T-helper 22 cell (primary cell): ENCODE measurements at regions not wholly inside any gene's neighbourhood (a gene's known extent, or its start where the extent isn't known, plus 50 kb on each side); places are given as distances from the start of the nearest gene placed in this dataset.
"Not testable (repeated sequence)": the region's sequence is repeated elsewhere in the genome, so short reads cannot be mapped to it uniquely, and the experiment has no call there.

Experiments used
- DNase-seq: peaks from one replicate; pipeline ENCODE4 v3.0.0-alpha.2; 2020; ENCODE audit warnings: low read depth

DNA sequence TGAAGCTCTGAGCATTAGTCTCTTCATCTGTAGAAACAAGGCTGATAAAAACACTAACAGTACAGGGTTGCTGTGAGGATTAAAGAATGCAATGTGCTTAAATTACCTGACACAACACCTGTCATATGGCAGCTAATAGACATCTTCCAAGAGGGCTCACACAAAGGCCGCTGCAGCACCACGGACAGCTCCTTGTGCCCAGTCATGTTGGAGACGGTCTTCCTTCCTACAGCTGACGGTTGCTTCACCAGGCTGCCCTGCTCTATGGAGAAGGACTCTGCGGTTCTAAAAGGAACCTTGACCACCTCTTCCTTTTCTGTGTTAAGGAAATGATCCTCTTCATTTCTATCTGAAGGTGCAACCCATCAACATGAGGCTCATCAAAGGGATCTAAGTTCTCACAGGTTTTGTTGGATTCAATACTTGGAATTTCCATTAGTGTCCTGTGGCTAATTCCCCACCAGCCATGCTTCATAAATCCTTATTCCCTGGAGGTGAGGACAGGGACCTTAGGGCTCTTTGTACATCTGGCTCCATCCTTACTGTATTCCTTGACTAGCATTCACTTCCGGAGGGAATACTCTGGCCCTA, 138.9 kb upstream of the CES5A start:
- DNase-seq: no peak

DNA sequence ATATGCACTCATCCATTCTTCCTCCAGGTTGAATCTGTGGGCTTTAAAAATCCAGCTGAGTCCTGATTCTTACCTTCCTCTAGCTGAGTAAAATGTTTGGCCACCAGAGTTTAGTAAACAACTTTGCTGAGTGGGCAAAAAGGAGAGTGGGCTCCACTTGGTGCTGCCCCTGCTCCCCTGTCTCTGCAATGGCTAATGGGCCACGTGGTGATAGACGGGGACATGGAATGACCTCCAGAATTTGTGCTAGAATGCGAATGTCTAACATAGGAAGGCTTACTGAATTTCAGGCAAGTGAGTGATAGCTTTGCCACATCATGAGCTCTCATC, 137.3 kb upstream of the CES5A start:
- DNase-seq: no peak

DNA sequence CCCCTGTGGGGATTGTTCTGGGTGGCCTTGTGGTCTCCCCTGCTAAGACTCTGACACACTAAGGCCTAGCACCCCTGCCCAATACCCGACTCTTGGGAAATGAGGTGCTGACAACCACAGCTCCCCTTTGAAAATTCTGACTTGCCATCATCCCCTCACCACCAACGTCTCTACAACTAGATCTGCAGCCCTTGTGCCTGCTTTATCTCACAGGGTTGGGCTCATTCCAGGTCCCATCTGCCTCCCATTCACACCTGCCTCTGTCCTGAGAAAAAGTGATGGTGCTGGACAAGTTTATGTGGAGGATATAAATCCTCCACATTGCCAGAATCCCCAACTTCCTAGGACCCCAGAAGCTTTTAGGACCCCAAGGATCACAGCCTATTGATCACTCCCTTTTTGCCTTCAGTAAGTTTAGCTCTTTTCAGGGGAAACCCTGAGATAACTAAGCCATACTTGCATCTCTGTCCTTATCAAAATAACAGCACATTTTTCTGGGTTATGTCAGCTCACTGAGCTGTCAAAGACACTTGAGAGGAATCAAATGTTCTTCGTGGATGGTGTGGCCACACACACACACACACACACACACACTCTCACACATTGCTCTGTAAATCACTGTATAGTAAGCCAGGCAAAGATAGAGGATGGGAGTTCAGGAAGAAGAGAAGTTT, 136.8 kb upstream of the CES5A start:
- no peak for DNase-seq

DNA sequence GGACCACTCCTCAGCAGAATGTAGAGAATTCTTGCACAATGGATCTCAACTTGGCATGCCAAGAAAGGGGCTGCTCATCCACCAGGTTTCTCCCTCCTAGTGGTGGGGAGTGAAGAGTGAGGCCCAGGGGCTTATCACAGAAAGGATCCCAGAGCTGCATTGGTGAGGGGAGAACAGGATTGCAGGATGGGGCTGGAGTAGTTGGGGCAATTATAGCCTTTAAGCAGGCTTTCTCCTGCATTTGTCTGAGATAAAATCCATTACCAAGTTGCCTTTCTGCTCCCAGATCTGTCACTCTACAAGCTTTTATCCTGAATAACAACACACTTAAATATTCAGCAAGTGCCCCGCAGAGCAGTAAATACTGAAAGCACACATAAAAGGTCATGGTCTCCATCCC, 130.8 kb upstream of the CES5A start:
- DNase-seq: no peak

DNA sequence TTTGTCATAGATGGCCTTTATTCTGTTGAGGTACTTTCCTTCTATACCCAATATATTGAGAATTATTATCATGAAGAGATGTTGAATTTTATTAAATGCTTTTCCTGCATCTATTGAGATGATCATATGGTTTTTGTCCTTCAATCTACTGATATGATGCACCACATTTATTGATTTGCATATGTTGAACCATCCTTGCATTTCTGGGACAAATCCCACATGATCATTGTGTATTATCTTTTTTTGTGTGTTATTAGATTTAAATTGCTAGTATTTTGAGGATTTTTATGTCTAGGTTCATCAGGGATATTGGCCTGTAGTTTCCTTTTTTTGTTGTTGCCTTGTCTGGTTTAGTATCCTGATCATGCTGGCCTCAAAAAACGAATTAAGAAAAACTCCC, 124.5 kb upstream of the CES5A start:
- no peak for DNase-seq

DNA sequence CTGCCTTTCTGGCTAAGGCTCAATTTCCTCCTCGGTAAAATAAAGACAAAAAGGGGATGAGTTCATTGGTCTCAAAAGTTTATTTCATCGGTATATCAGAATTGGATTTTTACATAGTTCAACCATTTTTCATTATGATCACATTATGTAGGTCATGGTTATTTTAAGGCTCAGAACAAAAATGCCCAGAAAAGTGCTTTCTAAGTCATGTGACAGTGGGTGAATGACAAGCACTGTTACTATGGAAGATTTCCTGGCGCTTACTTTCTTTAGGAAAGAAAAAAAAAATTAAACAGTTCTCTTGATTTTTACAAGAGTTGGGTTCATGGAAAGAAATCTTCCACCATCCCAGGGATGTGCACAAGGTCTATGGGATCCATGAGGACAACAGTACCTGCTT, 117.9 kb upstream of the CES5A start:
- DNase-seq: no peak

DNA sequence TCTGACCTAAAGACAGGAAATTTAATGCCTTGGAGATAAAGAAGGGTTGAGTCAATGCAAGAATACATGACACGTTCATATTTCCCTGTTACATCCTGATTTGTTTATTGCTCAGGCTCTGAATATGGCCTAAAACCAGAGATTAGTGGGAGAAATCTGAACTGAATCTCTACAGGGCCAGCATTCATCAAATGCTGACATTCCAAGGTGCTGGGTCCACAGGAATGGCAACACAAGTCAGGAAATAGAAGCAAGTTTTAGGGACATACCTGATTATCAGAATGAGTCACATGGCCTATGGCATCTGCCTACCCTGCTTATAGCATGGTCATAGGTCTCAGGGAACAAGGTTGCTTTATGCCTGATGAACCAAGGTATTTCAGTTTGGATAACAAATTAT, 117.4 kb upstream of the CES5A start:
- no peak for DNase-seq

DNA sequence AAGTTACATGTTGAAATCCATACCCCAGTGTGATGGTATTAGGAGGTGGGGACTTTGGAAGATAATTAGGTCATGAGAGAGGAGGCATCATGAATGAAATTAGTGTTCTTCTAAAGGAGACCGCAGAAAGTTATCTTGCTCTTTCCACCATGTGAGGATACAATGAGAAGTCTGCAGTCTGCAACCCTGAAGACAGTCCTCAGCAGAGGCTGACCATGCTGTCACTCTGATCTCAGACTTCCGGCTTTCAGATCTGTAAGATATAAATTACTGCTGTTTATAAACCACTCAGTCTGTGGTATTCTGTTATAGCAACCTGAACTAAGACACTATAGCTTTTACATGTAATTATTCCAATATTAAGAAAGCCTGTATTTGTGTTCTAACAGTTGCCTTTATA, 116.7 kb upstream of the CES5A start:
- no peak for DNase-seq

DNA sequence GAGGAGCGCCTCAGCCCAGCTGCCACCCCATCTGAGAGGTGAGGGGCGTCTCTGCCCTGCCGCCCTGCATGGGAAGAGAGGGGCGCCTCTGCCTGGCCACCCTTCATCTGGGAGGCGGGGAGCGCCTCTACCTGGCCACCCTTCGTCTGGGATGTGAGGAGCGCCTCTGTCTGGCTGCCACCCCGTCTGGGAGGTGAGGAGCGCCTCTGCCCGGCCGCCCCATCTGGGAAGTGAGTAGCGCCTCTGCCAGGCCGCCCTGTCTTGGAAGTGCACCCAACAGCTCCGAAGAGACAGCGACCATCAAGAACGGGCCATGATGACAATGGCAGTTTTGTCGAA, 114.4 kb upstream of the CES5A start:
- DNase-seq: no peak

DNA sequence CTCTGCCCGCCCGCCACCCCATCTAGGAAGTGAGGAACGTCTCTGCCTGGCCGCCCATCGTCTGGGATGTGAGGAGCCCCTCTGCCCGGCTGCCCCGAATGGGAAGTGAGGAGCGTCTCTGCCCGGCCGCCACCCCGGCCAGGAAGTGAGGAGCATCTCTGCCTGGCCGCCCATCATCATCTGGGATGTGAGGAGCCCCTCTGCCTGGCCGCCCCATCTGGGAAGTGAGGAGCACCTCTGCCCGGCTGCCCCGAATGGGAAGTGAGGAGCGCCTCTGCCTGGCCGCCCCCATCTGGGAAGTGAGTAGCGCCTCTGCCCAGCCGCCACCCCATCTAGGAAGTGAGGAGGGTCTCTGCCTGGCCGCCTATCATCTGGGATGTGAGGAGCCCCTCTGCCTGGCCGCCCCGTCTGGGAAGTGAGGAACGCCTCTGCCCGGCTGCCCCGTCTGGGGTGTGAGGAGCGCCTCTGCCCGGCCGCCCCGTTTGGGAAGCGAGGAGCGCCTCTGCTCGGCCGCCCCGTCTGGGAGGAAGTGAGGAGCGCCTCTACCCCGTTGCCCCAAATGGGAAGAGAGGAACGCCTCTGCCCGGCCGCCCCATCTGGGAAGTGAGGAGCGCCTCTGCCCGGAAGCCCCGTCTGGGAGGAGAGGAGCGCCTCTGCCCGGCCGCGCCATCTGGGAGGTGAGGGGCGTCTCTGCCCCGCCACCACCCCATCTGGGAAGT, 113.8 kb upstream of the CES5A start:
- DNase-seq: not testable (repeated sequence)

DNA sequence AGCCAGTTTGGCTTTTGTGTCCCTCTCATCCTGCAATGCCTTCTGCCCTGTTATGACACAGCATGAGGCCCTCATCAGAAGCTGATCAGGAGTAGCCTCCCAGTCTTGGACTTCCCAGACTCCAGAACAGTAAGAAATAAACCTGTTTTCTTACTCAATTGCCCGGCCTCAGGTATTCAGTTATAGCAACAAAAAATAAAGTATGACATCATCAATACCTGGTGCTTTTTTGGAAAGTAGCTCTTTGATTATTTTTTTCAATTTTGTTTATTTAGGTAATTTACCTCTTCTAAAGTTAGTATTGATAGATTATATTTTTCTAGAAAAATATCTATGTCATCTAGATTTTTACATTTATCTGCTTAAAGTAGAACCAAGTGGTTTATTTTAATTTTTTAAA, 112.8 kb upstream of the CES5A start:
- DNase-seq: no peak

DNA sequence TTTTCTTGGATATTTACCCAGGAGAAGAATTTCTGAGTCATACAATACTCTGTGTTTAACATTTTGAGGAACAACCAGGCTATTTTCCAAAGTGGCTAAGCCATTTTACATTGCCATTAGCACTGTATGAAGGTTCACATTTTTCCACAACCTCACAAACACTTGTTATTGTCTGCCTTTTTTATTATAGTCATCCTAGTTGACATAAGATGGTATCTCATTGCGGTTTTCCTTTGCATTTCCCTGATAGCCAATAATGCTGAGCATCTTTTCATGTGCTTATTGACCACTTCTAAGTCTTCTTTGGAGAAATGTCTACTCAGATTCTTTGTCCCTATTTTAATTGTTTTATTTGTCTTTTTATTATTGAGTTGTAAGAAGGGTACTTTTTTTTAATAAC, 107.4 kb upstream of the CES5A start:
- DNase-seq: no peak

DNA sequence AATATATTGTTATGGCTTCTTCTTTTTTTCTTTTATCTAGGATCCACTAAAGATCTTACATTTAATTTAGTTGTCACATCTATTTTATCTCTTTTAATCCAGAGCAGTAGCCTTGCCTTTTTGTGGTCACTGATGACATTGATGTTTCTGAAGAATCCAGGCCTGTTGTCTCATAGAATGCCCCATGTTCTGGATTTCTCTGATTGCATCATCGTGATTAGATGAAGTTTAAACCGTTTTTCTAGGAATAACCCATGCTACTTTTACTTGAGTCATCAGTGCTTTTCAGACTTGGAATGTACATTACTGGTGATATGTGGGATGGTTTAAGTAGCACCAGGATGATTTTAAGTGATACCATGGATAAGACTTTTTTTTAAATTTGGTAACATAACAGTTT, 106.4 kb upstream of the CES5A start:
- no peak for DNase-seq

DNA sequence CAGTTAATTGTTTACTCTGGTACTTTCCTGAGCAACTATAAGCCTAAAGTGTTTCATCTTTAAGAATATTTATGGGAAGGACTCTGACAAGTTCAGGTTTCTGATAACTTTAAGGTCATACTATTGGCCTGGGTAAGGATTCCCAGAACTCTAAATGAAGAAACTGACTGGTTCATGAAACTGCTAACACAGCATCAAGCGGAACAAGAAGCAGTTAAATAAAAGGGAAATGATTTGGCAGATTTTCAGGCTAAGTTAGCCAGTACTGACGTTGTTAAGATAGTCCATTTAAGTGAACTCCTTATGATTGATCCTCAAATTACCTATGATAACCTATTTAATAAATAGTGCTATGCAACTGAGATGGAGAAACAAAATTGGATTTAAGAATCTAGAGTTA, 101.6 kb upstream of the CES5A start:
- no peak for DNase-seq

DNA sequence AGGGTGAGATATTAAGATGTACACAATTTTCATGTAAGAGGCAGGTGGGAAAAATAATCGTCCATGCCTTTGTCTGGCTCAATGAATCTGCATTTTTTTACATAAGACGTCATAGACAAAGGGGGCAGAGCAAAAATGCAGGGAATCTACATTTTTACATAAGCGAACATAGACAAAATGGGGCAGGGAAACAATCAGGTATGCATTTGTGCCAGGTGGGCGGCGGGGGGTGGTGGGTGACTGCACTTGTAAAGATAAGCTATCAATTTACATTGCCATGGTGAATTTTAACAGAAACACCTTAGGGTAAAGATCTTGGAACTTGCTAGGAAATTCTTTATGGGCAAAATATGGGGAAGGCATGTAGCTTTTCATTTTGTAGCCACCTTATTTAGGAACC, 96.3 kb upstream of the CES5A start:
- DNase-seq: no peak

DNA sequence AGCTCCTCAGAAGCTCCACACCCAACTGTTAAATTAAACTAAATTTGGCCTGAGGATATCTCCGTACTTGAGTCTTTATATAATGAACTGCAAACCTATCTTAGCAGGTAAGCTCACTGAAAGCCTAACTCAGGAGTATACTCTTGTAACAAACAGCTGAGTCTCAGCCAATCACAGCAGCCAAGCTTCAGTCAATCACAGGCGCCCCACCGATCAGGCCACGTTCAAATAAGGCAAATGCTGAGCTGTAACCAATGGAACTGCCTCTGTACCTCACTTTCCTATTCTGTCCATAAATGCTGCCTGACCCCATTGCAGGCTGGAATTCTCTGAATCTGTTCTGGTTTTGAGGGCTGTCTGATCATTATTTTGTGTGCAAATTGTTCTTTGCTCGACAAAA, 93.0 kb upstream of the CES5A start:
- DNase-seq: no peak

DNA sequence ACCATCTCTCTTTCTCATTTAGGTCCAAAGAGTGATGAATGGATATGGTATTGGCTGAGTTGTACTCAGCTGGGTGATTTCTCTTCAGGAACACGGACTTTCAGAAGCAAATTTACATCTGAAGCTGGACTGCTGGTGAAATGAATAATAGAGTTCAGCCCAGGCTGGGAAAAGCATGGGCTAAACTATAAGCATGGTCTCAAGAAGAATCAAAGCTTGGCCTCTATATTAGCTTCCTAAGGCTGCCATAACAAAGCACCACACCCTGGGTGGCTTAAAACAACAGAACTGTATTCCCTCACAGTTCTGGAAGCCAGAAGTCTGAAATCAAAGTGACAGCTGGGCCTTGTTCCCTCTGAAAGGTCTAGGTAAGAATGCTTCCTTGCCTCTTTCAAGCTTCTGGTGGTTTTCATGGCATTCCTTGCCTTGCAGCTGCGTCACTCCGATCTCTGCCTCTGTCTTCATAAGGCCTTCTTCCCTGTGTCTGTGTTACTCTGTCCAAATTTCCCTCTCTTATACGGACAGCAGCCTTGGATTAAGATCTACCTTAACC, 89.8 kb upstream of the CES5A start:
- DNase-seq: no peak

DNA sequence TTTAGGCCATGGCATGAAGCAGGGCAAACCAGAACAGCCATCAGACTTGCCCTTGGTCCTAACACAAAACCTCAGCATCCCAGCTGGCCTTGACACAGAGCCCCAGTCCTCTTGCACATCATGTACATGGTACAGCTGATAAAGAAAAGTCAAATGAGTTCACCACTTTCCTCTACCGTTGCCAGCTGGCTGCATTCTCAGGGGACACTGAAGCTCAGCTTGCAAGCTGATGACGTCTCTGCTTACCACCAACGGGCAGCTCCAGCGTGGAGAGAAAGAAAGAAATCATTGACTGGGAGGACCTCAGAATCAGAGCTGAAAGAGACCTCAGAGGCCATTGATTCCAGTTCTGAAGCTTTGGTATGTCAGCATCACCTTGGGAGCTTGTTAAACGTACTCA, 80.7 kb upstream of the CES5A start:
- no peak for DNase-seq

DNA sequence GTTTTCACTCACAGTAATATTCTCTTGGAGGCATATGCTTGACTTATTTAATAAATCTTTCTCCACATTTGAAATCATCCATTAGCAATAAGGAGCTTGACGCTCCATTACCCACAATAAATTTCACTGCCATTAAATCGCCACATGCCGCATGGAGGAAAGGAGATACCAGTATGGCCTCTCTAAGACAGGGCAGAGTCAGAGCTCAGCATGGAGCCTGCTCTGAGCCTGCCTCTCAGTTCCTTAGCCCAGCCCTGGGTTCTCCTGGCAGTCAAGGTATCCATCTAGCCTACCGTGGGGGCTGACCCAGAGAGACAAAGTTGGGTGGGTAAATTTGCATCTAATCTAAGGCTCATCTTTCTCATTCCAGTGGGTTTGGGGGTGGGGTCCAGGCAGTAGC, 80.3 kb upstream of the CES5A start:
- no peak for DNase-seq

DNA sequence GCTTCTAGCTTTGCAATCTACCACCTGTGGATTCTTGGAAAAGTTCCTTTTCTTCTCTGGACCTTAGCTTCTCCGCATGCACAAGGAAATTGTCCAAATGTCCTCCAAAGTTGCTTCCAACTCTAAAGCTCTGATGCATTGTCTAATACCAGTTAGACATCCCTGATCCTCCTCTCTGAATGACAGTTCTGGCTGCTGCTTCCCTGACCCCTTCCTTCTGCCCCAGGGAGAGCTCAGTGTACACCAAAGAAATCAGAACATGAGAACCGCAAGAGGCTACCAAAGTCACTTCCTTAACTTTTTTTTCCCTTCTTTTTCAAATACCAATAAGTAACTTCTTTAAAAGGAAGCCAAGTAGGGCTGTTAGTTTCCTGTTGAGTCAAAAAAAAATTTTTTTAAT, 79.7 kb upstream of the CES5A start:
- no peak for DNase-seq

DNA sequence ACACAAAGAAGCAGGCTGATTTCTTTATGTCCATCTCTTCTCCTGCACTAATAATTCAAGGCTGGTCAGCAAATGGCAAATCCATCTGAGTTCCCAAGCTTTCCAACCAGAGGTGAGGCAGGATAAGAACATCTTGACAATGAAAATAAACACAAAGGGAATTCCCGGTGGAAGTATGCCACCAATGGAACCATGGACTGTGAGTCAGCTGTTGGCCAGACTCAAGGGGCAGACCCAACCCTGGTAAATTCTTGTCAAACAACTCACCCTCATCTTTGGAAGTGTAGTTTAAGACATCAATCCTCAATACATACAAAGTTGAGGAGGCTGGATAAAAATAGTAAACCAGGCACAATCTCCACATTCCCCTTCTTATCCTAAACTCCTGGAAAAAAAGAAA, 74.3 kb upstream of the CES5A start:
- DNase-seq: no peak

DNA sequence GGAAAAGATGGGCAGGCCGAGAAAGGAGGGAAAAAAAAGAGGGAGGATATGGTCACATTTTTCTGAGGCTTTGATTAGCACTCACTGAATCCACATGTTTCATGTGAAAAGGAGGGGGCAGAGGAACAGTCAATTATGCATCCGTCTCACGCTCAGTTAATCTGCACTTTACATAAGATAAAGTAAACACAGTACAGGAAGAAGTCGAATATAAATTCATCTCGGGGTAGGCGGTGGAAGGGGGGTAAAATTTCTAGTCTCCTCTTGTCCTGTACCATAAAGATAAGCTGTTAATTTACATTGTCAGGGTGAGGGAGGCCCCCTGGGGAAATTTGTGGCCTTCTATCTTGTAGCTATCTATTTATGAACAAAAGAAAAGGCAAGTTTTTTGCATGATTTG, 73.1 kb upstream of the CES5A start:
- no peak for DNase-seq

DNA sequence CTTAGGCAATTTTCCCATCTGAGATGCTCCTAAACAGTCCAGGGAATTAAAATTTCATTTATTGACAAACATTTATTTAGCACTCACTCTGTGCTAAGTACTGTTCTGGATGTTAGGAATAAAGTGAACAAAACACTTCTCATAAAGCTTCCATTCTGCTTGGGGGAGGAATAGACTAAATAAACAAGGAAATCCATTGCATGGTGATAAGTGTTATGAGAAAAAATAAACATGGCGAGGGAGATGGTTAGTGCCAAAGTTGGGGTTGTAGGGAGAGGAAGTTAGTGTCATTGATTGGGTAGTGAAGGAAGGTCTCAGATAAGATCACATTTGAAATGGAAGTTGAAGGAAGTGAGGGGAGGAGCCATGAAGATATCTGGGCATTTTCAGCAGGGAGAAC, 72.2 kb upstream of the CES5A start:
- DNase-seq: no peak

DNA sequence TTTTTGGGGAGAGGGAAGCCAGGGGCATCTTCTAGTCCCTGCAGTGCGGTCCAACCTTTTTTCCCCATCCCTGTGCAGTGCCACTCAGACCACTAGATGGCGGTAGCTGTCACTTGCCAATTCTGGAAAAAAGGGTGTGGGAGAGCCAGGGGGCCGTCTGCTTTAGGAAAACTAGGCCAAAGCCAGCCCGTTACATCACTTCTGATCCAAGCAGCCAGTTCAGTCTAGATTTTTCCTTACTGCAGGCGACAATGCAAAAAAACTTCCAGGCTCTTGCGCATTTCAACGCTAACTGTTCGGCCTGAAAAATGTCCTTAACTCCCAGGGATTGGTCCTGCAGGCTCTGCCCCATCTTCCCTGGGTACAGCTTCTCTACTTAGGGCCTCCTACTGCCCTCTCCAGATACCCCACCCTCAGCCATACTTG, 69.2 kb upstream of the CES5A start:
- no peak for DNase-seq
